Mesenchymal stem cell (in vitro differentiated cells and primary cell): ENCODE measurements at regions not wholly inside any gene's neighbourhood (a gene's known extent, or its start where the extent isn't known, plus 50 kb on each side); places are given as distances from the start of the nearest gene placed in this dataset.

ENCODE experiments used
- DNase-seq: peaks from one replicate; pipeline ENCODE4 v3.0.0-alpha.2; 2013
- H2AFZ ChIP-seq: one replicate; pipeline ENCODE4 v1.6.1; 2013; ENCODE audit warnings: low read depth, mild to moderate bottlenecking, control low read depth, inconsistent platforms, low read length, moderate library complexity
- H2AK5ac ChIP-seq: 2 replicates; pipeline ENCODE4 v1.6.1; 2013; ENCODE audit warnings: low read length, moderate library complexity, mild to moderate bottlenecking, inconsistent platforms; ENCODE audit not compliant: severe bottlenecking
- H2BK120ac ChIP-seq: one replicate; pipeline ENCODE4 v1.6.1; 2013; ENCODE audit warnings: low read depth, mild to moderate bottlenecking, inconsistent platforms, low read length, moderate library complexity
- H2BK12ac ChIP-seq, 2 experiments: one replicate each; pipeline ENCODE4 v1.6.1; 2013; ENCODE audit warnings: inconsistent platforms in 2 of 2, low read length in 2 of 2, mild to moderate bottlenecking in 2 of 2, moderate library complexity in 2 of 2, control low read depth in 1 of 2
- H2BK15ac ChIP-seq: one replicate; pipeline ENCODE4 v1.6.1; 2013; ENCODE audit warnings: mild to moderate bottlenecking, low read depth, inconsistent platforms; ENCODE audit not compliant: poor library complexity, severe bottlenecking
- H2BK5ac ChIP-seq: 2 replicates; pipeline ENCODE4 v1.6.1; 2013; ENCODE audit warnings: low read depth, mild to moderate bottlenecking, low read length, control low read depth, inconsistent platforms; ENCODE audit not compliant: poor library complexity, severe bottlenecking
- H3K14ac ChIP-seq, 2 experiments: one replicate each; pipeline ENCODE4 v1.6.1; 2013; ENCODE audit warnings: inconsistent platforms in 2 of 2, low read length in 2 of 2, control low read depth in 1 of 2, mild to moderate bottlenecking in 1 of 2, moderate library complexity in 1 of 2
- H3K18ac ChIP-seq, 2 experiments: one replicate each; pipeline ENCODE4 v1.6.1; 2013; ENCODE audit warnings: inconsistent platforms in 2 of 2, low read length in 2 of 2, control low read depth in 1 of 2, low read depth in 1 of 2, mild to moderate bottlenecking in 1 of 2
- H3K23ac ChIP-seq, 2 experiments: one replicate each; pipeline ENCODE4 v1.6.1; 2013; ENCODE audit warnings: inconsistent platforms in 2 of 2, low read length in 2 of 2, mild to moderate bottlenecking in 2 of 2, moderate library complexity in 2 of 2, control low read depth in 1 of 2
- H3K27ac ChIP-seq: 2 replicates; pipeline ENCODE4 v1.5.1; 2013; ENCODE audit warnings: mild to moderate bottlenecking, moderate library complexity, low read length, control low read depth, inconsistent platforms; ENCODE audit not compliant: poor library complexity, severe bottlenecking
- H3K27me3 ChIP-seq, 2 experiments: 2 replicates each; pipeline versions ENCODE4 v1.6.1 to v1.7.0; 2013; ENCODE audit warnings: low read length in 2 of 2, mild to moderate bottlenecking in 2 of 2, moderate library complexity in 2 of 2, control low read depth in 1 of 2, inconsistent platforms in 1 of 2; ENCODE audit not compliant: control insufficient read depth in 1 of 2, insufficient read depth in 1 of 2
- H3K36me3 ChIP-seq, 2 experiments: 2 replicates each; pipeline versions ENCODE4 v1.6.1 to v1.7.0; 2013; ENCODE audit warnings: low read length in 2 of 2, control low read depth in 1 of 2, inconsistent platforms in 1 of 2, low read depth in 1 of 2, mild to moderate bottlenecking in 1 of 2; ENCODE audit not compliant: insufficient read depth in 2 of 2, control insufficient read depth in 1 of 2
- H3K4ac ChIP-seq, 2 experiments: one replicate each; pipeline ENCODE4 v1.6.1; 2013; ENCODE audit warnings: inconsistent platforms in 2 of 2, low read length in 2 of 2, mild to moderate bottlenecking in 2 of 2, moderate library complexity in 2 of 2, control low read depth in 1 of 2, low read depth in 1 of 2
- H3K4me1 ChIP-seq: 2 replicates; pipeline ENCODE4 v1.6.1; 2013; ENCODE audit warnings: low read depth, low read length, control low read depth; ENCODE audit not compliant: control insufficient read depth, insufficient read depth
- H3K4me2 ChIP-seq: 2 replicates; pipeline ENCODE4 v1.6.1; 2013; ENCODE audit warnings: low read length, mild to moderate bottlenecking, inconsistent platforms; ENCODE audit not compliant: poor library complexity, severe bottlenecking
- H3K4me3 ChIP-seq, 2 experiments: 2 replicates each; pipeline versions ENCODE4 v1.5.1 to v1.7.0; 2013; ENCODE audit warnings: low read length in 2 of 2, mild to moderate bottlenecking in 2 of 2, control low read depth in 1 of 2, low read depth in 1 of 2; ENCODE audit not compliant: insufficient read depth in 1 of 2
- H3K79me1 ChIP-seq: replicated peaks from 2 replicates; pipeline ENCODE4 v1.6.1; 2013; ENCODE audit warnings: mild to moderate bottlenecking, control low read depth, low read length, inconsistent platforms; ENCODE audit not compliant: poor library complexity, severe bottlenecking
- H3K9ac ChIP-seq: 2 replicates; pipeline ENCODE4 v1.7.0; 2013; ENCODE audit warnings: mild to moderate bottlenecking, low read length, moderate library complexity
- H3K9me3 ChIP-seq: 2 replicates; pipeline ENCODE4 v1.7.0; 2013; ENCODE audit warnings: mild to moderate bottlenecking, low read length; ENCODE audit not compliant: control insufficient read depth
- H4K8ac ChIP-seq: one replicate; pipeline ENCODE4 v1.6.1; 2013; ENCODE audit warnings: inconsistent platforms, mild to moderate bottlenecking, low read length, moderate library complexity
- H4K91ac ChIP-seq: one replicate; pipeline ENCODE4 v1.6.1; 2013; ENCODE audit warnings: mild to moderate bottlenecking, low read length, inconsistent platforms
- WGBS: methylation state at CpG from one replicate; pipeline ENCODE4 v1.1.7; 2013; ENCODE audit warnings: mixed read lengths; 5-methylcytosine and 5-hydroxymethylcytosine counted together

GRCh38 chr5:106759152-106759551 is 911.6 kb downstream of the EFNA5 start:
- H2AK5ac ChIP-seq = no peak overlapping the region
- H2AFZ ChIP-seq = no peak overlapping the region
- H3K4me1 ChIP-seq = no peaks in the 10 kb centered on the region
- no CpG with 5 or more reads among the region's 1 CpG for WGBS
- H2BK12ac ChIP-seq = no peak overlapping the region
- no peak overlapping the region for H3K4ac ChIP-seq
- H2BK120ac ChIP-seq = no peak overlapping the region
- H3K27ac ChIP-seq = no peak overlapping the region
- H4K91ac ChIP-seq = no peak overlapping the region
- H3K23ac ChIP-seq = no peak overlapping the region
- no peaks in the 10 kb centered on the region for H3K79me1 ChIP-seq
- H3K4me2 ChIP-seq = no peak overlapping the region
- no peaks in the 10 kb centered on the region for H3K36me3 ChIP-seq
- H3K9me3 ChIP-seq = no peaks in the 10 kb centered on the region
- H2BK15ac ChIP-seq = no peak overlapping the region
- H3K4me3 ChIP-seq = no peak overlapping the region
- no peak for DNase-seq
- H3K14ac ChIP-seq = no peak overlapping the region
- H3K27me3 ChIP-seq = no peaks in the 10 kb centered on the region
- H3K9ac ChIP-seq = no peak overlapping the region
- H4K8ac ChIP-seq = no peak overlapping the region
- no peak overlapping the region for H3K18ac ChIP-seq
- H2BK5ac ChIP-seq = no peak overlapping the region

GRCh38 chr5:106757672-106758071 is 913.1 kb downstream of the EFNA5 start:
- no peaks in the 10 kb centered on the region for H3K27me3 ChIP-seq
- H2BK5ac ChIP-seq = no peak overlapping the region
- H3K9ac ChIP-seq = no peak overlapping the region
- no peak overlapping the region for H2AFZ ChIP-seq
- H3K27ac ChIP-seq = no peak overlapping the region
- WGBS = 83% methylated on average over 1 of the region's 3 CpGs
- H3K36me3 ChIP-seq = no peaks in the 10 kb centered on the region
- no peak overlapping the region for H3K4ac ChIP-seq
- no peak overlapping the region for H3K14ac ChIP-seq
- H2BK120ac ChIP-seq = no peak overlapping the region
- H2BK12ac ChIP-seq = no peak overlapping the region
- DNase-seq = no peak
- no peak overlapping the region for H4K91ac ChIP-seq
- H2AK5ac ChIP-seq = no peak overlapping the region
- no peak overlapping the region for H4K8ac ChIP-seq
- H3K18ac ChIP-seq = no peak overlapping the region
- H3K9me3 ChIP-seq = no peaks in the 10 kb centered on the region
- H3K23ac ChIP-seq = no peak overlapping the region
- H3K4me3 ChIP-seq = no peak overlapping the region
- H2BK15ac ChIP-seq = no peak overlapping the region
- no peak overlapping the region for H3K4me2 ChIP-seq
- no peaks in the 10 kb centered on the region for H3K4me1 ChIP-seq
- no peaks in the 10 kb centered on the region for H3K79me1 ChIP-seq

- H3K27me3 ChIP-seq = no peaks in the 10 kb centered on the region
- no peak overlapping the region for H3K9ac ChIP-seq
- no peaks in the 10 kb centered on the region for H3K9me3 ChIP-seq
- H2BK120ac ChIP-seq = no peak overlapping the region
- DNase-seq = no peak
- H3K4me3 ChIP-seq = no peak overlapping the region
- H4K8ac ChIP-seq = no peak overlapping the region
- no peak overlapping the region for H2BK15ac ChIP-seq
- H3K4ac ChIP-seq = no peak overlapping the region
- no peak overlapping the region for H2BK12ac ChIP-seq
- no peaks in the 10 kb centered on the region for H3K4me1 ChIP-seq
- H3K14ac ChIP-seq = no peak overlapping the region
- no peak overlapping the region for H3K27ac ChIP-seq
- no peak overlapping the region for H2BK5ac ChIP-seq
- no peak overlapping the region for H2AFZ ChIP-seq
- H3K23ac ChIP-seq = no peak overlapping the region
- no peak overlapping the region for H3K18ac ChIP-seq
- no peaks in the 10 kb centered on the region for H3K79me1 ChIP-seq
- H4K91ac ChIP-seq = no peak overlapping the region
- 95% methylated on average over 3 of the region's 4 CpGs for WGBS
- H3K36me3 ChIP-seq = no peaks in the 10 kb centered on the region
- H2AK5ac ChIP-seq = no peak overlapping the region
- H3K4me2 ChIP-seq = no peak overlapping the region
Observed at GRCh38 chr5:106755789-106756188, 914.9 kb downstream of the EFNA5 start.

GRCh38 chr5:106755066-106755465 is 915.7 kb downstream of the EFNA5 start:
- H3K14ac ChIP-seq = no peak overlapping the region
- H3K4me1 ChIP-seq = no peaks in the 10 kb centered on the region
- no peak overlapping the region for H3K18ac ChIP-seq
- no peak overlapping the region for H2BK15ac ChIP-seq
- H3K27ac ChIP-seq = no peak overlapping the region
- H3K23ac ChIP-seq = no peak overlapping the region
- no peak overlapping the region for H2BK12ac ChIP-seq
- no peak overlapping the region for H3K4me2 ChIP-seq
- H2BK5ac ChIP-seq = no peak overlapping the region
- no peak overlapping the region for H4K8ac ChIP-seq
- no peaks in the 10 kb centered on the region for H3K36me3 ChIP-seq
- no peak overlapping the region for H3K9ac ChIP-seq
- H2AK5ac ChIP-seq = no peak overlapping the region
- no peak for DNase-seq
- H3K4ac ChIP-seq = no peak overlapping the region
- H2AFZ ChIP-seq = no peak overlapping the region
- H2BK120ac ChIP-seq = no peak overlapping the region
- no CpG with 5 or more reads among the region's 2 CpGs for WGBS
- H3K27me3 ChIP-seq = no peaks in the 10 kb centered on the region
- H3K9me3 ChIP-seq = no peaks in the 10 kb centered on the region
- no peak overlapping the region for H4K91ac ChIP-seq
- H3K79me1 ChIP-seq = no peaks in the 10 kb centered on the region
- no peak overlapping the region for H3K4me3 ChIP-seq
